HG03139 (cell line): ENCODE measurements at regions not wholly inside any gene's neighbourhood (a gene's known extent, or its start where the extent isn't known, plus 50 kb on each side); places are given as distances from the start of the nearest gene placed in this dataset.
"Not testable (repeated sequence)": the region's sequence is repeated elsewhere in the genome, so short reads cannot be mapped to it uniquely, and the experiment has no call there.

ENCODE experiments used
- ATAC-seq: cut with Tn5 transposase; IDR thresholded peaks from one replicate; pipeline ENCODE4 v1.9.1; 2021; ENCODE audit not compliant: unreplicated experiment

- ATAC-seq: no peak
Observed at GRCh38 chr2:225254363-225254762, 145.1 kb upstream of the NYAP2 start.

GRCh38 chr2:225244933-225245332 is 154.6 kb upstream of the NYAP2 start:
- ATAC-seq: no peak

GRCh38 chr2:225236769-225237323 is 162.7 kb upstream of the NYAP2 start:
- no peak for ATAC-seq

GRCh38 chr2:225233234-225233633 is 166.3 kb upstream of the NYAP2 start:
- no peak for ATAC-seq

GRCh38 chr2:225231900-225232299 is 167.6 kb upstream of the NYAP2 start:
- no peak for ATAC-seq

- not testable (repeated sequence) for ATAC-seq
Observed at GRCh38 chr2:225229346-225229745, 170.2 kb upstream of the NYAP2 start.

- ATAC-seq: no peak
Observed at GRCh38 chr2:225226441-225226840, 173.1 kb upstream of the NYAP2 start.

- ATAC-seq: no peak
Observed at GRCh38 chr2:225223301-225223700, 176.2 kb upstream of the NYAP2 start.

GRCh38 chr2:225207471-225207870 is 165.2 kb upstream of the DOCK10 start:
- ATAC-seq: no peak

- no peak for ATAC-seq
Observed at GRCh38 chr2:225207043-225207442, 164.8 kb upstream of the DOCK10 start.

- ATAC-seq: no peak
Observed at GRCh38 chr2:225196579-225196978, 154.3 kb upstream of the DOCK10 start.

- no peak for ATAC-seq
Observed at GRCh38 chr2:225192869-225193268, 150.6 kb upstream of the DOCK10 start.

- no peak for ATAC-seq
Observed at GRCh38 chr2:225190987-225191386, 148.7 kb upstream of the DOCK10 start.

- ATAC-seq: no peak
Observed at GRCh38 chr2:225184948-225185347, 142.7 kb upstream of the DOCK10 start.

- ATAC-seq: no peak
Observed at GRCh38 chr2:225182126-225182525, 139.9 kb upstream of the DOCK10 start.

- no peak for ATAC-seq
Observed at GRCh38 chr2:225177098-225177497, 134.8 kb upstream of the DOCK10 start.

- no peak for ATAC-seq
Observed at GRCh38 chr2:225173909-225174308, 131.6 kb upstream of the DOCK10 start.

GRCh38 chr2:225171350-225171749 is 129.1 kb upstream of the DOCK10 start:
- no peak for ATAC-seq

- ATAC-seq: no peak
Observed at GRCh38 chr2:225170162-225170561, 127.9 kb upstream of the DOCK10 start.

GRCh38 chr2:225169396-225169795 is 127.1 kb upstream of the DOCK10 start:
- ATAC-seq: no peak

GRCh38 chr2:225165052-225165451 is 122.8 kb upstream of the DOCK10 start:
- ATAC-seq: no peak

- no peak for ATAC-seq
Observed at GRCh38 chr2:225164401-225165050, 122.3 kb upstream of the DOCK10 start.

GRCh38 chr2:225158360-225158759 is 116.1 kb upstream of the DOCK10 start:
- ATAC-seq: no peak
